WTC11 (cell line): ENCODE measurements at regions not wholly inside any gene's neighbourhood (a gene's known extent, or its start where the extent isn't known, plus 50 kb on each side); places are given as distances from the start of the nearest gene placed in this dataset.

Experiments used
- CREM ChIP-seq: sonication (generic); formaldehyde crosslinking; IDR thresholded peaks from 2 replicates; pipeline ENCODE4 v1.8.1; 2022; ENCODE audit warnings: mild to moderate bottlenecking, missing genetic modification reagents, moderate library complexity
- CTCF ChIP-seq: fragments of 200-600 bp; IDR thresholded peaks from 2 replicates; pipeline ENCODE4 v1.8.0; 2022; ENCODE audit warnings: antibody characterized with exemption
- HMGXB4 ChIP-seq: sonication (generic); formaldehyde crosslinking; IDR thresholded peaks from 2 replicates; pipeline ENCODE4 v1.8.1; 2023; ENCODE audit warnings: mild to moderate bottlenecking, moderate library complexity, missing genetic modification reagents
- JUN ChIP-seq: sonication (generic); formaldehyde crosslinking; IDR thresholded peaks from 2 replicates; pipeline ENCODE4 v1.8.0; 2023; ENCODE audit warnings: mild to moderate bottlenecking, missing genetic modification reagents
- KAT7 ChIP-seq: sonication (generic); formaldehyde crosslinking; IDR thresholded peaks from 2 replicates; pipeline ENCODE4 v1.8.1; 2023; ENCODE audit warnings: missing genetic modification reagents, mild to moderate bottlenecking, borderline replicate concordance
- MAX ChIP-seq: sonication (generic); formaldehyde crosslinking; IDR thresholded peaks from 2 replicates; pipeline ENCODE4 v1.8.0; 2022; ENCODE audit warnings: mild to moderate bottlenecking, missing genetic modification reagents
- NFYB ChIP-seq: sonication (generic); formaldehyde crosslinking; conservative IDR thresholded peaks from 2 replicates; pipeline ENCODE4 v1.8.0; 2022; ENCODE audit warnings: low read depth, missing genetic modification reagents
- PRDM15 ChIP-seq: sonication (generic); formaldehyde crosslinking; IDR thresholded peaks from 2 replicates; pipeline ENCODE4 v1.8.0; 2022; ENCODE audit warnings: missing genetic modification reagents
- RELA ChIP-seq: sonication (generic); formaldehyde crosslinking; IDR thresholded peaks from 2 replicates; pipeline ENCODE4 v1.8.1; 2022; ENCODE audit warnings: missing genetic modification reagents, mild to moderate bottlenecking, borderline replicate concordance
- SMAD3 ChIP-seq: sonication (generic); formaldehyde crosslinking; IDR thresholded peaks from 2 replicates; pipeline ENCODE4 v1.8.0; 2022; ENCODE audit warnings: missing genetic modification reagents, mild to moderate bottlenecking, borderline replicate concordance
- TEAD4 ChIP-seq: sonication (generic); formaldehyde crosslinking; IDR thresholded peaks from 2 replicates; pipeline ENCODE4 v1.8.0; 2022; ENCODE audit warnings: mild to moderate bottlenecking, missing genetic modification reagents
- ZNF219 ChIP-seq: sonication (generic); formaldehyde crosslinking; IDR thresholded peaks from 2 replicates; pipeline ENCODE4 v1.8.0; 2023; ENCODE audit warnings: missing genetic modification reagents, mild to moderate bottlenecking, borderline replicate concordance

GRCh38 chr9:89869793-89870580 is 265.2 kb downstream of the GADD45G start:
- TF ChIP-seq CTCF (no peak), CREM (CRISPR knock-in tag) (no peak), PRDM15 (no peak), JUN (CRISPR knock-in tag) (no peak), SMAD3 (no peak), HMGXB4 (CRISPR knock-in tag) (no peak), RELA (CRISPR knock-in tag) (no peak), TEAD4 (no peak), ZNF219 (CRISPR knock-in tag) (no peak), KAT7 (CRISPR knock-in tag) (no peak), MAX (CRISPR knock-in tag) (no peak), NFYB (CRISPR knock-in tag) (no peak)
